ENCODE measurements at regions not wholly inside any gene's neighbourhood (a gene's known extent, or its start where the extent isn't known, plus 50 kb on each side); places are given as distances from the start of the nearest gene placed in this dataset.

- no peak for TF ChIP-seq POLR2A (IDR thresholded peaks at IDR 0.05)
- TF ChIP-seq CTCF (IDR thresholded peaks at IDR 0.05), result no peak
Measured at GRCh38 chr4:115278830-115279229, 165.4 kb upstream of the NDST4 start.
